GM20431 (cell line): ENCODE measurements at regions not wholly inside any gene's neighbourhood (a gene's known extent, or its start where the extent isn't known, plus 50 kb on each side); places are given as distances from the start of the nearest gene placed in this dataset.

Experiments used
- in situ Hi-C: fragments of 300-500 bp; cut with MseI, MboI; formaldehyde crosslinking; loops from one replicate; pipeline ENCODE4 v1.15.0; 2020; ENCODE audit warnings: low sequenced_read_pairs; ENCODE audit not compliant: unreplicated experiment

GRCh38 chr9:4435197-4435596 is 55.1 kb upstream of the SLC1A1 start:
- in situ Hi-C loops, result no loop called here

- in situ Hi-C loops, result no loop called here
These were observed 56.9 kb upstream of the SLC1A1 start for GRCh38 chr9:4433379-4433778.

DNA sequence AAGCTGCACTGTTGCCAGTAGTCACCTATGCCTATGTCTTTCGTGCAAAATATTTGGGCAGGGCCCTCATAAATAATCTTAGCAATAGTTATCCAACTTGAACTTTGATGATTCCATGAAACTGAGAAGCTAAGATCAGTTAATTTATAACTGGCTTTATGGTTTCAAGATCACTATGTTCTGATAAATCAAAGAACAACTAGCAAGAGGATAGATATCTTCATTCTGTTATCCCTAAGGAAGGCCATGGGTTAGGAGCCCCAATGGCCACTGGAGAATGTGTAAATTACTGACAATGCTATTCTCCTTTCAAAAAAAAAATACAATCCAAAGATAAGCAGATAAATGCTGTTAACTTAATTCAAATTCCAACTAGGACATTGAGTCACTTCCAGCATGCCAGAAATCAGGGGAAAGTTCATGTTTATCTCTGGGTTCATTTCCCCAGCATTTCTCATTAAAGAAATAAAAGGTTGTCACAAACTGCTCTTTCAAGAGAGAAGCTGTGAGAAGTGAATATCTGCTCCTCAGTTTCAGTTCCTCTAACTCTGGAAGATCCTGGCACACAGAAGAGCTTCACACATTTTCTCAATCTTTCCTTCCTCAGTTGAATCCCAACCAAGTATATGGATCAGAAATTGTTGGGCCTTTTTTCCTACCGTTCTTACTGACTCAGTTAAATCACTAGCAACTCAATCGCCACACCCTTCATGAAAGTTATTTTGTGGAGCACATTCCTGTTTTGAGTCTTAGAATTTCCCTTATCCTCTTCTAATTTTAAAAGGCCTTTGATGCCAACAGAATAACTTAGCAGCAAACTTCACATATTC is 59.6 kb upstream of the SLC1A1 start:
- in situ Hi-C loops, result no loop called here

- in situ Hi-C loops, result no loop called here
These were observed 64.8 kb upstream of the SLC1A1 start for GRCh38 chr9:4425319-4426045.

GRCh38 chr9:4424891-4425290 is 65.4 kb upstream of the SLC1A1 start:
- in situ Hi-C loops, result no loop called here

DNA sequence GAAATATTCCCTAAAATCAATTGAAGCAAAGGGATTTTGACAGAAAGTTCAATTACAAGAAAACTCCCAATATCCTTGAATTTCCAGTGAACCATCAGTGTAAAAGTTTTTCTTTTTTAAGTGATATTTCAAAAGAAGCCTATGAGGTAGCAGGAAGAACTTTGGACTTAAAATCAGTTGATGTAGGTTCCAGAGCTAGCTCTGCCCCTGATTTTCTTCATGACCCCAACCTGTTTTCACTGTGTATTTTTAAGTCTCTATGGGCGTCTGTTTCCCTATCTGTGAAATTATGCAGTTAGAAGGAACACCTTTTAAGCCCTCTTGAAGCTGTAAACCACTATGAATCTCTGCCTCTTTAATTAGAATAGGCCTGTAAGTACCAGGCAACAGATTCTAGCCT is 66.2 kb upstream of the SLC1A1 start:
- in situ Hi-C loops, result no loop called here

GRCh38 chr9:4423207-4423610 is 67.1 kb upstream of the SLC1A1 start:
- in situ Hi-C loops, result no loop called here

DNA sequence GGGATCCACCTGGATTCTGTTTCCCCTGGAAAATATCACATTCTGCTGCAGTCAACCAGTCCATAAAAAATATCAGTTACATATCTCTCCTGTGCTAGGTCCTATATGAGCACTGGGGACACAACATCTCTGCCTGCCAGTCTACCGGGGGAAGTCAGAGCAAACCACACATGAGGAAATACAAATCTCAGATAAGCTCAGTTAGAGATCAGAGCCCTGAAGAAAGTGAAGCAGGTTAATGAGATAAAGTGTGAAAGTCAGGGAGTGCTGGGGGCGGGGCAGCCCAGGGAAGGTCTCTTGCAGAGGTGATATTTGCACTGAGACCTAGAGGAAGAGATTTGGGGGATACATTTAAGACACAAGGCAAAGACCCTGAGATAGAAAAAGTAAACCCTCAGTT is 67.8 kb upstream of the SLC1A1 start:
- in situ Hi-C loops, result no loop called here

DNA sequence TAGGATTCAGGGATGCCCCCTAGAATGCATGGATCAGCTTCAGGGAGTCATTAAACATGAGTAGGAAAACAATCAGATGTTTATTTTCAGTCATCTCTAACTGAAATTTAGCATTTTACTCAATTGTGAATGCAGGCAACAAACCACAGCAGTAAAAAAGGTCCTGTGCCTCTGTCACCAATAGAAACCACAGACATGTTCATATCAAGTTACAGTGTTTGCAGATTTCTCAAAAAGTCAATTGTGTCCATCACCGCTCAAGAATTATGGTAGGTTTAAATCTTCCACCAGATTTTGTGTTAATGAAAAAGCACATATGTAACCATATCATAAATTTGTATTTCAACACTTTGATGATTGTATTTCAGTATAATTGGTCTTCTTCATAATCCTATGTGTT is 68.4 kb upstream of the SLC1A1 start:
- in situ Hi-C loops, result no loop called here

GRCh38 chr9:4420351-4420750 is 69.9 kb upstream of the SLC1A1 start:
- in situ Hi-C loops, result no loop called here

DNA sequence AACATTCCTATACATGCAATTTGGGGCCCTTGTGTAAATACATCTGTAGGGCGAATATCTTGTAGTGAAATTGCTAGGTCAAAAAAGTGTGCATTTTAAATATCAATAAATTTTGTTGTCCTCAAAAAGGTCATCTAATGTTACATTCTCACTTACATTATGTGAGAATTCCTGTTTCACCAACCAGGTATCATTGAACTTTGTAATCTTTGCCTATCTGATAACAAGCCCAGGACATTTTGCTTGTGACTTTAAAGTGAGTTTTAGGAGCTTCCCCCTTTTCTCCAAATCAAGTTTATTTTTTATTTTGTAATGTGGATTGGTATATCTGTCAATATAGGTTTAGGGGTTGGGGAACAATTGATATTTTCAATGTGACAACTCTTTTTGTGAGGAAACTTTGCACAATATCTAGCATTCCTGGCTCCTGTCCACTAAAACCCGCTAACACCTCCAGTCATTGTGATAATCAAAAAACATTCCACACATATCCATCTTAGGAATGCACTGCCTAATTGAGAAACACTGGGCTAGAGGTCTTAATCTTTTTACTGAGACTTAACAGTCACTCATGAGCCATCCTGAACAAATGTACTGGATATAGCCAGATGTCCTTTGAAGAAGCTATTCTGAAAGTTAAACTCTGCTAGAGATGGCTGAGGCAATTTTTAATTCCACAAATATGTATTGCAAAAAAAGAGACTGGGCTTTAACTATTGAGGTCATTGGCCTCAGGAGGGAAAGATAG is 72.5 kb upstream of the SLC1A1 start:
- in situ Hi-C loops, result no loop called here

DNA sequence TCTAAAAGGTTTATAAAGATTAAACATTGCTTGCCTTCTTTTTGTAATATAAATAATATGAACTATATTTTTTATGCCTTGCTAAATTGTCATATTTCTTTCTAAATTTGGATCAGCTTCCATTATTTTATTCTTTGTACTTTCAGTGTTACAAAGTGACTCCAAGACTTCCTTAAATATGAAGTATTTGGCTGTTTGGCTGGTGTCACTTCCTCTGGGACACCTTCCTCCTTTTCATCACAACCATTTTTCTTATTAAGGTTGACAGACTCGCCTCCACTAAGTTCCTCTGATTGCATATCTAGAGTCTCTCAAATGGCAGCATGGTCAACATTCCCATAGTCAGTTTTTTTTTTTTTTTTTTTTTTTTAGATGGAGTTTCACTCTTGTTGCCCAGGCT is 73.8 kb upstream of the SLC1A1 start:
- in situ Hi-C loops, result no loop called here

DNA sequence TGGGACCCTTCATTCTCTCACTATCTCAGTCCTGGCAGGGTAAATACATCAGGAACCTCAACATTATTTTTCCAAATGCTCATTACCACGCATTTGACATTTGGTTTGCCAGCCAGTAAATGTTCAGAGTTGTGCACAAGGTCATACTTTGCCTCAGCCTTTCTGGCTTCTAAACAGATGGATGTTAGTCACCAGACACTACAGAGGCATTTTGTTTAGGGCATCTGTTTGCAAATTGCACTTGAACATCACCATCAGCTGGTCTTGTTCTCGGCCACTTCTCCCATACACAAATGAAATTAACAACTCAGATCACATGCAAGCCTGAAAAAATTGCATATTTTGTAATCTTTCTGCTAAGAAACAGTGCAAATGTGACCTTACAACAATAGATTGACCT is 75.0 kb upstream of the SLC1A1 start:
- in situ Hi-C loops, result no loop called here

GRCh38 chr9:4413856-4414255 is 76.4 kb upstream of the SLC1A1 start:
- in situ Hi-C loops, result no loop called here

- in situ Hi-C loops, result no loop called here
These were observed 86.1 kb upstream of the SLC1A1 start for GRCh38 chr9:4404156-4404555.

DNA sequence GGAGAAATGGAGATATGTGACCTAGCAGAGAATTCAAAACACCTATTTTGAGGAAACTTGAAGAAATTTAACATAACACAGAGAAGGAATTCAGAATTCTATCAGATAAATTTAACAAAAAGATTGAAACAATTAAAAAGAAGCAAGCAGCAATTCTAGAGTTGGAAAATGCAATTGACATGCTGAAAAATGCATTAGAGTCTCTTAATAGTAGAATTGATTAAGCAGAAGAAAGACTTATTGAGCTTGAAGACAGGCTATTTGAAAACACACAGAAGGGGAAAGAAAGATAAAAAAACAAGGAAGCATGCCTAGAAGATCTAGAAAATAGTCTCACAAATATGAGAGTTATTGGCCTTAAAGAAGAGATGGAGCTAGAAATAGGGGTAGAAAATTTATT is 87.8 kb upstream of the SLC1A1 start:
- in situ Hi-C loops, result no loop called here

GRCh38 chr9:4400731-4401130 is 89.5 kb upstream of the SLC1A1 start:
- in situ Hi-C loops, result no loop called here

GRCh38 chr9:4397917-4398316 is 92.4 kb upstream of the SLC1A1 start:
- in situ Hi-C loops, result no loop called here

DNA sequence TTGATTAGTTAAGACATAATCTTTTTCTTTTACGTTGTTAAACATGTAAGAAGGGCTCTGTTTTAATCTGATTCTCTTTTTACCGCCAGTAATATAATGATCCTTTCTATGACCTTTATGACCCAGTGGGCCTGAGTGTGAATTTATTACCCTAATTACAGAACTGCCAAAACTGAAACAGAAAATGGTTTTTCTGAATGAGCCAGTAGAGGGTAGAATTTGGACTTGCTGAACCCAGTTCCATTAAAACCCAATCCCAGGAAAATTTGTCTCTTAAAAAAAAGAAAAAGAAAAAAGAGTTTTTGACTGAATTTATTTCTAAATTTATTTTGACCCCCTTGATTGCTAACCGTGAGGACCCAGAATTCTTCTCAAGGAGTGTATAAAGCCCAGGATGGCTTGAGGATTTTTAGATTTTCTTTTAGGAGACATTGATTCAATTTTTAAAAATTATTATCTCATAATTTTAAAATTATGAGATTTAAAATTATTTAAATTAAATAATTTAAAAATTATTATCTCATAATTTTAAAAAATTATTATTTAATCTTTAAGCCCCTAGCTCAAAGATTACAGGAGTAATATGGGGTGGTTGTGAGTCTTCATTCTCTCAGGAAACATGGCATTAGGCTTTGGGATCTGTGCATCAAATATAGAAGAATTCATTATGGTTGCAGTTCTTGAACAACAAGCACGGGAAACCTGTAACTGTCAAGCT is 94.1 kb upstream of the GLIS3 start:
- in situ Hi-C loops, result no loop called here

GRCh38 chr9:4389755-4390154 is 89.9 kb upstream of the GLIS3 start:
- in situ Hi-C loops, result no loop called here
